Activated CD4-positive, alpha-beta memory T cell treated with anti-CD3 and anti-CD28 coated beads for 36 hours (primary cell): ENCODE measurements at regions not wholly inside any gene's neighbourhood (a gene's known extent, or its start where the extent isn't known, plus 50 kb on each side); places are given as distances from the start of the nearest gene placed in this dataset.

Experiments used
- CTCF ChIA-PET: fragments of 350-600 bp; sonication (Branson Sonifier 250); formaldehyde crosslinking; loops from one replicate; lab custom pipeline; 2021; ENCODE audit warnings: antibody characterized with exemption, inconsistent platforms; lab: Charles Lee
- POLR2A ChIA-PET: fragments of 350-600 bp; sonication (Branson Sonifier 250); formaldehyde crosslinking; loops from one replicate; lab custom pipeline; 2021; ENCODE audit warnings: antibody characterized with exemption; lab: Charles Lee
- DNase-seq: peaks from one replicate; pipeline ENCODE4 v3.0.0-alpha.2; 2020
- H3K27ac Mint-ChIP-seq: one replicate; pipeline ENCODE4 v1.8.0; 2021; ENCODE audit warnings: mixed read lengths
- H3K27me3 Mint-ChIP-seq: one replicate; pipeline ENCODE4 v1.8.0; 2021; ENCODE audit warnings: mixed read lengths
- H3K36me3 Mint-ChIP-seq: one replicate; pipeline ENCODE4 v1.8.0; 2021; ENCODE audit warnings: mixed read lengths
- H3K4me1 Mint-ChIP-seq: one replicate; pipeline ENCODE4 v1.8.0; 2021; ENCODE audit warnings: low read depth, mixed read lengths
- H3K4me3 Mint-ChIP-seq: one replicate; pipeline ENCODE4 v1.8.0; 2021; ENCODE audit warnings: mild to moderate bottlenecking, mixed read lengths
- H3K9me3 Mint-ChIP-seq: one replicate; pipeline ENCODE4 v1.8.0; 2021; ENCODE audit warnings: mixed read lengths
- intact Hi-C: fragments of 100-400 bp; cut with micrococcal nuclease; formaldehyde crosslinking; loops from one replicate; pipeline ENCODE4 v1.15.1; 2023

DNA sequence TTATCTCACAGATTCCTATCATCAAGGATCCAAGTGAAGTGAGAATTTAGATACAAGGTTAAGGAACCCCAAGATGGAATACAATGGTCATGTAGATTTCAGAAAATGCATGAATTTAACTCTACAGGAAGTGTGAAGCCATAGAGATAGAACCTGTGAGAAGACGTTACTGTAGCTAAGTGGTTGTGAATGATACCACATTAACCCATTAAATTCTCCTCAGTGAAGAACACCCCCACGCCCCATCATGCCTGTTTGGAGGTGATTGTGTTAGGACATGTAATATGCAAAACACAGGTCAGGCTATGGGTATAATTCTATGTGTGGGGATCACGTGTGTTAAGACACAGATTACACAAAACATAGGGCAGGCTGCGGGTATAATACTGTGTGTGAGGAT lies 1166.7 kb downstream of the EFNB2 start:
- no peaks in the 10 kb centered on the region for H3K27me3 Mint-ChIP-seq
- intact Hi-C loops = no loop called here
- no peaks in the 10 kb centered on the region for H3K4me1 Mint-ChIP-seq
- no peaks in the 10 kb centered on the region for H3K9me3 Mint-ChIP-seq
- H3K27ac Mint-ChIP-seq = no peak overlapping the region
- H3K4me3 Mint-ChIP-seq = no peak overlapping the region
- DNase-seq = no peak
- POLR2A ChIA-PET = no interaction called here
- no peaks in the 10 kb centered on the region for H3K36me3 Mint-ChIP-seq
- CTCF ChIA-PET = no interaction called here

DNA sequence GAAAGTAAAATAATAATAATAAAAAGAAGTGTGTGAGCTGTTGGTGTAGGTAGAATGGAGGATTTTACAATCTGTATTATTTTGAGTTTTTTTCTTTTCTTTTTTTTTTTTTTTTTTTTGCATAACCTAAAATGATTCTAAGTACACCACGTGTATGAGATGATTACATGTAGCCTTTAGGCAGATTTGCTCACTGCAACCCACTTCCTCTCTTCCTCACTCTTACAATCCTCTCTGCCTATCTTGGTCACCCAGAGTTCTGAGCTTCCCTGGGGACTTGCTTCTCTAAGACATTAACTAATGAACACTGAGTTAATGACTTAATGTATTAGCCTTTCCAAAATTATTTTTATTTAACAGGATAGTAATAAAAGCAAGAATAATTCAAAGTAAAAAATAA lies 1169.6 kb downstream of the EFNB2 start:
- no peak for DNase-seq
- H3K4me3 Mint-ChIP-seq = no peak overlapping the region
- no peaks in the 10 kb centered on the region for H3K4me1 Mint-ChIP-seq
- no peak overlapping the region for H3K27ac Mint-ChIP-seq
- H3K9me3 Mint-ChIP-seq = no peaks in the 10 kb centered on the region
- no peaks in the 10 kb centered on the region for H3K27me3 Mint-ChIP-seq
- POLR2A ChIA-PET = no interaction called here
- CTCF ChIA-PET = no interaction called here
- intact Hi-C loops = no loop called here
- no peaks in the 10 kb centered on the region for H3K36me3 Mint-ChIP-seq

DNA sequence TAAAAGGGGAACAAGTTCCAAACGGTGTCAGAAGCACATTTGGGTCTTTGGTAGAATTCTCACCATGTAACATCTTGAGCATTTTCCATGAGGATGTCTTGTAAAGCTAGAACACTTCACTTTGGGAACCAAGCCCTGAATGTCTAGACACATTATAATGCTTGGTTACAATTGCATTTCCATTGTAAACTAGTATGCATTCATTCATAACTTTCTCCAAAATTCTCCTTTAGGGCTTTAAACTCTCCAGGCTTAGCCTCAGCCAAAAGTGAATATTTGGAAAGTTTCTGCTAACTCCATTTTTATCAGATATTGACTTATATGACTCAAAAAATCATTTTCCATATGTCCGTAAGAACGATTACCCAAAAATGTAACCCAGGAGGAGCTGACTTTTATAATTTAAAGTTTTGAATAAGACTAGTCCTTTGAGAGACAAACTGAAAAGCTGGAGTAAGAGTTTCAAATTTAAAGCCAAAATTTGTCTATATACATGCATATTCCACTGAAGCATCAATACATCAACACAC lies 1170.4 kb downstream of the EFNB2 start:
- Mint-ChIP-seq H3K27me3 (no peaks in the 10 kb centered on the region), H3K36me3 (no peaks in the 10 kb centered on the region), H3K9me3 (no peaks in the 10 kb centered on the region), H3K4me1 (no peaks in the 10 kb centered on the region), H3K27ac (no peak overlapping the region), H3K4me3 (no peak overlapping the region)
- no peak for DNase-seq
- POLR2A ChIA-PET = no interaction called here
- intact Hi-C loops = no loop called here
- CTCF ChIA-PET = interaction anchor here (0.6 kb wide), 1 partner anchor 1005 kb away, joined by 3 read pairs; no protein-coding TSS in a partner anchor

DNA sequence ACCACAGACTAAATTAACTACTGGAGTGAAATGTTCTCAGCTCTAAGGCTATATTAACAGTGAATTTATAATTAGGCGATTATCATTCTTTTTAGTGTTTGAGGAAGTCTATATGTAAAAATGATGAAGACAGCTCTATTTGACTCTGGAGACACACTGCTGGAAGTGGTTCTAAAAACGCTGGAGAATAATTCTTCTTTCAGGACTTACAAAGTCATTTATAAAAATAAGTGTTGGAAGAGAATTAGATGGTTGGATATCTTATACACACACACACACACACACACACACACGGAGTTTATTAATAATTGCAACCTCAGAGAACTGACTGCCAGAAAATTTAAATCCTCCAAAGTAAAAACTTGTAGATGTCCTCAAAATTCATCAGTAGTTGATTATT lies 1171.3 kb downstream of the EFNB2 start:
- POLR2A ChIA-PET = no interaction called here
- Mint-ChIP-seq H3K9me3 (no peaks in the 10 kb centered on the region), H3K4me3 (no peak overlapping the region), H3K27ac (no peak overlapping the region), H3K27me3 (no peaks in the 10 kb centered on the region), H3K4me1 (no peaks in the 10 kb centered on the region), H3K36me3 (no peaks in the 10 kb centered on the region)
- DNase-seq = no peak
- CTCF ChIA-PET = no interaction called here
- intact Hi-C loops = no loop called here

DNA sequence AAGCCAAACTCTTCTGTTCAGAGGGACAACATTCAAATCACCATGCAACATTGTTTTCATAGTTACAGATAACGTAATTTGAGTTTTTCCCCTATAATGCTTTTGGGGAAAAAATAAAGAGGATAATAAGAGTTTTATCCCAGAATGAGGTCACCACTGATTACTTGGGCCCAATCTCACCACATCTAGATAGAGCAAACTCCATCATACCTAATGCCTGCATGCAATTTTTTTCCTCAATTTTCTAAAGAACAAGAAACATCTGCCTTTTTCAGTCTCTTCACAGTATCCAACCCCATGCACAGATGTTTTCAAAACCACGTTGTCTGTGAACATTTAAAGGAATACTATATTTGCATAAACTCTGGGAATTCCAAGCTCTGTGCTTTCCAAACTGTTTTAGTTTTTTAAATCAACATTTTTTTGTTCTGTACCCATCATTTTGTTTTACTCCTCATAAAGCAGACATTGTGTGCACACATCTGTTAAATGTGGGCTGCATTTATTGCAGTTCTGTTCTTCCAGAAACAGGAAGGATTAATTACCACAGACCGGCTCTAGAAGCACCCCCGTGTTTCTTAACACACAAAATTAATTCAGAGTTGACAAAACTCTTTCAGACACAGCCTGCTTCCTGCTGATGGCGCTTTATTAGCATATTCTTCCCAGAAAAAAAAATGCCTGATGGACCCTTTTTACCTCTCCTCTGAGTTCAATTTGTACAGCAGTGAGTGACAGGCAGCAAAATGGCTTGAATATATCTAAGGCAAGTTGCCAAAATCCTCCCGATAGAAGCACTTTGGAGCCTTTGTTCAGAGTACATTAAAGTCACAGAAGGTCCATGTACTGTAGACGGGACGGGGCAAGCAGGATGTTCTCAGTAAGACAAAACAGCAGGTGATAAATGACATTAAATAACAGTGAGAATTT lies 1171.9 kb downstream of the EFNB2 start:
- intact Hi-C loops = no loop called here
- Mint-ChIP-seq H3K27me3 (no peaks in the 10 kb centered on the region), H3K9me3 (no peaks in the 10 kb centered on the region), H3K4me1 (no peaks in the 10 kb centered on the region), H3K4me3 (no peak overlapping the region), H3K36me3 (no peaks in the 10 kb centered on the region), H3K27ac (no peak overlapping the region)
- ChIA-PET CTCF (no interaction called here), POLR2A (no interaction called here)
- DNase-seq = no peak

DNA sequence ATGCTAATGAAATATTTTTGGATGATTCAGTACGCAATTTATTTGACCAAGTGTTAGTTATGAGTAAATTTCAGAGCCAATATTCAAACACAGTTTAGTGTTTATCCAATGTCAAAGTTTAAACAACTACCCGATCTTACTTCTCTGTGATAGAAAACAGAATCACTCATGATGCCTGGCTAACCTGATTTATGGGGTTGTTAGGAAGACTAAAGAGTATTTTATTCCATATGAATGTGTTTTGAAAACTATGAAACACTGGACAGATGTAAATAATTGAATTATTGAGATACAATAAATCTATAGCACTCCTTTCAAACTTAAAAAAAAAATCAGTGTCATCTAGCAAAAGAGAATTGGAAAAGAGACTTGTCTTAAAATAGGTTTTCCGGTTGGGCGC lies 1181.8 kb downstream of the EFNB2 start:
- H3K4me3 Mint-ChIP-seq = no peak overlapping the region
- no peak overlapping the region for H3K27ac Mint-ChIP-seq
- DNase-seq = no peak
- ChIA-PET POLR2A (interaction anchor here (0.7 kb wide), 1 partner anchor 850 kb away, joined by 5 read pairs; no protein-coding TSS in a partner anchor), CTCF (no interaction called here)
- H3K36me3 Mint-ChIP-seq = no peaks in the 10 kb centered on the region
- no peaks in the 10 kb centered on the region for H3K4me1 Mint-ChIP-seq
- no peaks in the 10 kb centered on the region for H3K27me3 Mint-ChIP-seq
- intact Hi-C loops = no loop called here
- no peaks in the 10 kb centered on the region for H3K9me3 Mint-ChIP-seq

DNA sequence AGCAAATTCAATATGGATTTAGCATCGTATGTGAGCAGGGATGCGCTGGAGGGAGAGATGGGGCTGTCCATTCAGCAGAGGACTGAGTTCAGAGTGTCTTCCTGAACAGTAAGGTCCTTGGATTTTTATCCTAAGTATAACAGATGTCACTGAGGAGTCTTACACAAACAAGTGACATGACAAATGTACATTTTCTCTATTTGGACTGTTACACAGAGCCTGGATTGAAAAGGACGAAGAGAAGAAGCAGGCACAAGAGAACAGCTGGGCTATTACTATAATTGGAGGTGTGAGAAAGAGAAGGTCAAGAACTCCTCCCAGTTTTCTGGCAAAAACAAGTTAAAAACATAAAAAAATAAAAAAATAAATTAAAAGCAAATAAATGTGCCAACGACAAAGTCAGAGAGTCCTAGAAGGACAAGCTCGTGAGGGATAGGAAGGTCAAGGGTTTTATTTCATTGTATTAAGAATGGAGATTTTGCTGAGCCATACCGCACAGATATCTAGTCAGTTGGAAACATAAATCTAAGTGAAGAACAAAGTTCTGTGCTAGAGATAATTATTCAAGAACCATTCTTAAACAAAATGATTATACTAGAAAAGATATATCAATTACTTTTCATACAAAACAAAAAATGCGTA lies 1186.3 kb downstream of the EFNB2 start:
- CTCF ChIA-PET = no interaction called here
- DNase-seq = no peak
- intact Hi-C loops = no loop called here

DNA sequence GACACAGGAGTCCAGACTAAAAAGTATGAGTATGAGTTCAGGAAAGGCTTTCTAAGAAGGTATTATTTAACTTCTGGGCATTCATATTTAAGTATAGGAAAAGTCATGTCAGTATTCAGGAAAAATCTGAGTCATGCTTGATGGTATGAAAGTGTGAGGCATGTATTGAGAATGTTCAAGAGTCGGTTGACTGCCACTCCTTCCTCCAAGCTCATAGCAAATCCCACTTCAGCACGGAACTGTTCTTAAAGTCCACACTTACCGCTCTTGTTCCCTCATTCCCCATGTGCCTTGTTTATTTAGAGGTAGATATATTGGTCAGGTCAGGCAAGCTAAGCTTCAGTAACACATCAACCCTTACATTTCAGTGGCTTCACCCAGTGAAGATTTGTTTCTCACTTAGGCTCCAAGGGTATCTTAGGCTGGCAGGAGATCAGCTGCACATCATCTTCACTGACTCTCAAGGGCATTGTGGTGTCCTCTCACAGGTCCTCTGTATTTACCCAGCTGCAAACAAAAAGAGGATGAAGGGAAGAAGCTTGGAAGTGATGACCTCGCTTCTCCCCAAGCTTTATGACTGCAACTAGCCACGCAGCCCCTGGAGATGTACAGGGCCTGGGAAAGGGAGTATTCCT lies 1189.2 kb downstream of the EFNB2 start:
- H3K27ac Mint-ChIP-seq = no peak overlapping the region
- no peaks in the 10 kb centered on the region for H3K36me3 Mint-ChIP-seq
- no peaks in the 10 kb centered on the region for H3K27me3 Mint-ChIP-seq
- POLR2A ChIA-PET = no interaction called here
- H3K4me1 Mint-ChIP-seq = no peaks in the 10 kb centered on the region
- no peak overlapping the region for H3K4me3 Mint-ChIP-seq
- intact Hi-C loops = no loop called here
- CTCF ChIA-PET = no interaction called here
- H3K9me3 Mint-ChIP-seq = no peaks in the 10 kb centered on the region
- no peak for DNase-seq

More for the DNA sequence above, 1186.3 kb downstream of the EFNB2 start:
- Mint-ChIP-seq H3K27me3 (no peaks in the 10 kb centered on the region), H3K36me3 (no peaks in the 10 kb centered on the region), H3K4me3 (no peak overlapping the region), H3K27ac (no peak overlapping the region), H3K9me3 (no peaks in the 10 kb centered on the region), H3K4me1 (no peaks in the 10 kb centered on the region)
- POLR2A ChIA-PET = no interaction called here

DNA sequence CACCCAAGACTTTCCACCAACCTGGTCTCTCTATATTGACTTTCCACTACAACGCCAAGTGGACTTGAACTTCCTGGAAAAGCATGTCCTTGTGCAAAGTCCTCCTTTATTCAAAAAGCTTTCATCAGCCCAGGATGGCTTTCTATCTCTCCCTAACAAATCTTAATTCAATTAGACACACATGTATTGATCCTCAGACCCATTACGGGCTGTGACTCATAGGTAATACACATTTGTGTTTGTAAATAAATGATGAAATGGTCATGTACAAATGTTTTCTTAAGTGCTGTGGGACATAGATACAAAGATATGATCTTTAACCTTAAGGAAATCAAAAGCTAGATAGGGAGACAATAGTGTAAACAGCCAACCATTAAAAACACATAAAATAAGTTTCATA lies 1189.7 kb downstream of the EFNB2 start:
- intact Hi-C loops = no loop called here
- POLR2A ChIA-PET = no interaction called here
- no peaks in the 10 kb centered on the region for H3K9me3 Mint-ChIP-seq

DNA sequence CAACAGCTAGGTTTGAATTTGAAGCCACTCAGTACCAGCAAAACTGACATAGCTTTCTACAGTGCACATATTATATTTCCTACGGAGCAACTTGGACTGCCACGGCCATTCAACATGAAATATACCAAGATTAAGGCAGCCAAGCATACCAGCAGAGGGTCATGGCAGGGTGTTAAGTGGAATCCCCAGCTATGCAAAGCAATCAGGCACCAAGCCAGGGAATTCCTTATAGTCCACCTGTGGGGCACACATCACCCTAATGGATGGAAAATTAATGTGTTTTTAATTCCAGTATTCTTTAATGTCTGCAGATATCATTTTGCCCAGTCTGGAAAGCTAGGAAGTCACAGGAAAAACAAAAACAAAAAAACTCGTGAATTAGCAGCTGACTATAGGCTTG lies 1190.3 kb downstream of the EFNB2 start:
- CTCF ChIA-PET = no interaction called here

More for the DNA sequence above, 1189.7 kb downstream of the EFNB2 start:
- no peak overlapping the region for H3K27ac Mint-ChIP-seq
- CTCF ChIA-PET = no interaction called here
- no peaks in the 10 kb centered on the region for H3K4me1 Mint-ChIP-seq
- no peak for DNase-seq
- H3K4me3 Mint-ChIP-seq = no peak overlapping the region
- H3K36me3 Mint-ChIP-seq = no peaks in the 10 kb centered on the region
- H3K27me3 Mint-ChIP-seq = no peaks in the 10 kb centered on the region

DNA sequence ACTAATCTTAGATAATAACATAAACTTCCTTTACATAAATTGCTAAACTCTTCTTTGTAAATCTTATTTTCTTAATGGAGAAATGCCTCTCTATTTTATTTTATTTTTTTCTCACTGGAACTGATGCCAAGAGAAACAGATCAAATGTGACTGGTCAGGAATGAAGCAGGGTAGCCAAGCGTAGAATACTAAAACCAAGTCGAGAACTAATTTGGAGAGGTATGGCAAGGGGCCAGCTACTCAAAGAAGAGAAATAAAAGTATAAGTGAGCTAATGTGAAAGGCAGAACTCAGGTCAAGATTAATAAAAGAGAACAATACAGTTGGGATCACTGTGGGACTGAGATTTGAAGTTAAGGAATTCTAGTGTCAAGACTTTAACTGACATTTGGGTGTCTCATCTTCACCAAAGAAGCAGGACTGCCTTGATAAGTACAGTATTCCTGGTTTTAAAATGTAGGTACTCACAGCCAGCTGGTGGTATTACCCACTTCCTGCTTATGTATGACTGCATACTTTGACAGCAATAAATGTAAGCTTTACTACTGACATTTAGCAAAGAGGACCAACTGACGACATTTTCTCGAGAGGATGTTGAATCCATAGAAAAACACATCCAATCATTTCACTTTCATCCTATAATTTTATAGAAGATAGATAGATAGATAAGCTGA lies 1192.2 kb downstream of the EFNB2 start:
- no peak for DNase-seq
- Mint-ChIP-seq H3K4me3 (no peak overlapping the region), H3K36me3 (no peaks in the 10 kb centered on the region), H3K27ac (no peak overlapping the region), H3K4me1 (no peaks in the 10 kb centered on the region), H3K9me3 (no peaks in the 10 kb centered on the region), H3K27me3 (no peaks in the 10 kb centered on the region)
- ChIA-PET CTCF (no interaction called here), POLR2A (no interaction called here)
- intact Hi-C loops = no loop called here

More for the DNA sequence above, 1190.3 kb downstream of the EFNB2 start:
- no peak overlapping the region for H3K27ac Mint-ChIP-seq
- no peaks in the 10 kb centered on the region for H3K4me1 Mint-ChIP-seq
- no peak overlapping the region for H3K4me3 Mint-ChIP-seq
- DNase-seq = no peak
- no peaks in the 10 kb centered on the region for H3K27me3 Mint-ChIP-seq
- H3K36me3 Mint-ChIP-seq = no peaks in the 10 kb centered on the region
- intact Hi-C loops = no loop called here
- no peaks in the 10 kb centered on the region for H3K9me3 Mint-ChIP-seq
- POLR2A ChIA-PET = no interaction called here

DNA sequence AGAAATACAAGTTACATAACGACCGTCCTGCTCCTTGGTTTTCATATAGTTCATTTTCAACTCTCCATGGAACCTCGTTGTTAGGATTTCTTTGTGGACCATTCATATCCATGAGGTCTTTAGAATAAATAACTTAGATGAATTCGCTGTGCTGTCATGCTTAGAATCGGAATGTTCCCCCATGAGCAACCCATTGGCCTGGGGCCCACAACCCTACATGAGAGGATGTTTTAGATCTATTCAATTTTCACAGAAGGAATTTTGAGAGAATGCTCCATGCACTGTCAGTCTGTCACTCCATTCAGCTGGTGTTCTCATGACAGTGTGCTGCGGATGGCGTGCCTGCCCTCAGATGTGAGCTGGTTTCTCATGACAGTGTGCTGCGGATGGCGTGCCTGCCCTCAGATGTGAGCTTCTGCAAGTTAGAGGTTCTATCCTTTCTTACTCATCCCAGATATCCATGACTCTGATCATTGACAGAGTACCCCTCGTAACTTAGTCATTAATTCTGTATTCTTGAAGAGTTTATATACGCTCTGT lies 1193.1 kb downstream of the EFNB2 start:
- POLR2A ChIA-PET = no interaction called here

More for the DNA sequence above, 1193.1 kb downstream of the EFNB2 start:
- DNase-seq = no peak
- no peaks in the 10 kb centered on the region for H3K9me3 Mint-ChIP-seq
- H3K36me3 Mint-ChIP-seq = no peaks in the 10 kb centered on the region
- no peak overlapping the region for H3K27ac Mint-ChIP-seq
- H3K4me3 Mint-ChIP-seq = no peak overlapping the region
- H3K27me3 Mint-ChIP-seq = no peaks in the 10 kb centered on the region
- no peaks in the 10 kb centered on the region for H3K4me1 Mint-ChIP-seq
- CTCF ChIA-PET = no interaction called here
- intact Hi-C loops = no loop called here
